ENCODE measurements at regions not wholly inside any gene's neighbourhood (a gene's known extent, or its start where the extent isn't known, plus 50 kb on each side); places are given as distances from the start of the nearest gene placed in this dataset.

GRCh38 chr6:154668156-154668555 is 65.1 kb upstream of the SCAF8 start:
- no peaks in the 10 kb centered on the region for H3K36me3 ChIP-seq (replicated peaks in 1 of 2; ENCODE audit: control insufficient read depth in 1 of 2, insufficient read depth in 2 of 2, low read length in 2 of 2)
- intact Hi-C loops (cut with micrococcal nuclease) = no loop called here
- TF ChIP-seq CTCF (IDR thresholded peaks at IDR 0.05) = no peak
- H4K20me1 ChIP-seq (ENCODE audit: insufficient read depth, low read length) = no peaks in the 10 kb centered on the region
- no peak overlapping the region for H3K9ac ChIP-seq (ENCODE audit: insufficient read depth, low read length, poor library complexity, severe bottlenecking)
- no peaks in the 10 kb centered on the region for H3K4me1 ChIP-seq (ENCODE audit: control insufficient read depth in 1 of 2, insufficient read depth in 2 of 2, low read length in 2 of 2)
- H3K4me1 Mint-ChIP-seq = no peaks in the 10 kb centered on the region
- no peaks in the 10 kb centered on the region for H3K27me3 ChIP-seq (ENCODE audit: control insufficient read depth in 2 of 2, insufficient read depth in 2 of 2, low read length in 2 of 2)
- no peak overlapping the region for H3K4me3 Mint-ChIP-seq
- H3K4me3 ChIP-seq (replicated peaks in 1 of 3; ENCODE audit: low read depth in 2 of 3, low read length in 3 of 3) = no peak overlapping the region
- peak overlapping the region in 2 of 7 donors; percentile 1 to 31 for H3K27ac Mint-ChIP-seq
- H3K4me2 ChIP-seq (replicated peaks; ENCODE audit: extremely low read depth, low read length, poor library complexity, severe bottlenecking) = no peak overlapping the region
- DNase-seq = no peak
- no peaks in the 10 kb centered on the region for H3K9me3 ChIP-seq (replicated peaks in 1 of 2; ENCODE audit: control insufficient read depth in 1 of 2, insufficient read depth in 1 of 2, low read length in 2 of 2)
- H3K9me3 Mint-ChIP-seq = no peaks in the 10 kb centered on the region
- H3K27ac ChIP-seq (ENCODE audit: low read depth in 1 of 2, low read length in 2 of 2) = no peak overlapping the region
- H2AFZ ChIP-seq (ENCODE audit: insufficient read depth, low read depth, low read length, poor library complexity, severe bottlenecking) = no peak overlapping the region
- no CpG with 5 or more reads among the region's 2 CpGs for WGBS (ENCODE audit: insufficient coverage)
- peaks cover 0 to 3% (median 0%) of the 10 kb centered on the region in 3 donors for H3K27me3 Mint-ChIP-seq (ENCODE audit: low read depth in 3 of 3)
- no peaks in the 10 kb centered on the region for H3K36me3 Mint-ChIP-seq
- no peaks in the 10 kb centered on the region for H3K79me2 ChIP-seq (ENCODE audit: insufficient read depth, low read length)

DNA sequence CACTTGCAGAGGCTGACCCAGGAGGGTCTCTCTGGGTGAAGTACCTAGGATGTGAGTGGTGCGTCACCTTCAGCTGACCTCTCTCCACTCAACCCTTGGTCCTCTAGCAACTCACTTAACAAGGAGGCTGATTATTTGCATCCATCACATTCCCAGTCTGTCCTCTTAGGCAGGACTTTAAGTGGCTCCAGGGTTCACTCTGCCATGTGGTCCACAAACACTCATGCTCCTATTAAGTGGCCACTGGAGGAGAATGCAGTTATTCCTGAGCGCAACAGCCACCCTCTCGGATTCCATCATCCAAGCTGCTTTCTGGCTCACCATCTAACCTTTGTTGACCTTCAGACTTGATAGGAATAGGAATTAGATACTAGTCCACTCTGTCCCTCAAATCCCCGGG is 61.1 kb upstream of the SCAF8 start:
- no peaks in the 10 kb centered on the region for H4K20me1 ChIP-seq (ENCODE audit: insufficient read depth, low read length)
- DNase-seq = no peak
- no peaks in the 10 kb centered on the region for H3K36me3 ChIP-seq (replicated peaks in 1 of 2; ENCODE audit: control insufficient read depth in 1 of 2, insufficient read depth in 2 of 2, low read length in 2 of 2)
- no peaks in the 10 kb centered on the region for H3K79me2 ChIP-seq (ENCODE audit: insufficient read depth, low read length)
- no peaks in the 10 kb centered on the region for H3K9me3 ChIP-seq (replicated peaks in 1 of 2; ENCODE audit: control insufficient read depth in 1 of 2, insufficient read depth in 1 of 2, low read length in 2 of 2)
- Mint-ChIP-seq H3K4me3 (no peak overlapping the region), H3K27me3 (ENCODE audit: low read depth in 3 of 3) (peaks cover 0 to 3% (median 0%) of the 10 kb centered on the region in 3 donors), H3K9me3 (no peaks in the 10 kb centered on the region), H3K4me1 (no peaks in the 10 kb centered on the region), H3K27ac (peak overlapping the region in 1 of 7 donors; percentile 18), H3K36me3 (no peaks in the 10 kb centered on the region)
- no peaks in the 10 kb centered on the region for H3K27me3 ChIP-seq (ENCODE audit: control insufficient read depth in 2 of 2, insufficient read depth in 2 of 2, low read length in 2 of 2)
- H3K4me3 ChIP-seq (replicated peaks in 1 of 3; ENCODE audit: low read depth in 2 of 3, low read length in 3 of 3) = no peak overlapping the region
- no peak overlapping the region for H3K27ac ChIP-seq (ENCODE audit: low read depth in 1 of 2, low read length in 2 of 2)
- no peak overlapping the region for H2AFZ ChIP-seq (ENCODE audit: insufficient read depth, low read depth, low read length, poor library complexity, severe bottlenecking)
- no peaks in the 10 kb centered on the region for H3K4me1 ChIP-seq (ENCODE audit: control insufficient read depth in 1 of 2, insufficient read depth in 2 of 2, low read length in 2 of 2)
- intact Hi-C loops (cut with micrococcal nuclease) = no loop called here
- H3K4me2 ChIP-seq (replicated peaks; ENCODE audit: extremely low read depth, low read length, poor library complexity, severe bottlenecking) = no peak overlapping the region
- no peak for TF ChIP-seq CTCF (IDR thresholded peaks at IDR 0.05)
- no peak overlapping the region for H3K9ac ChIP-seq (ENCODE audit: insufficient read depth, low read length, poor library complexity, severe bottlenecking)
- no CpG with 5 or more reads among the region's 4 CpGs for WGBS (ENCODE audit: insufficient coverage)
